DND-41 (cell line): ENCODE measurements at regions not wholly inside any gene's neighbourhood (a gene's known extent, or its start where the extent isn't known, plus 50 kb on each side); places are given as distances from the start of the nearest gene placed in this dataset.

ENCODE experiments used
- EZH2 ChIP-seq: IDR thresholded peaks from 3 replicates; pipeline ENCODE4 v1.6.1; 2012; ENCODE audit warnings: borderline replicate concordance, low read depth, mild to moderate bottlenecking, moderate library complexity, low read length, inconsistent platforms; ENCODE audit not compliant: severe bottlenecking
- TF ChIP-seq, protein P1 (sequence below): IDR thresholded peaks from 2 replicates; pipeline ENCODE4 v1.5.1; 2012; ENCODE audit warnings: borderline replicate concordance, low read length, moderate library complexity, mild to moderate bottlenecking; ENCODE audit not compliant: poor library complexity, severe bottlenecking; ENCODE audit errors: extremely low read depth

GRCh38 chr4:175308236-175308635 is 390.1 kb downstream of the ADAM29 start:
- TF ChIP-seq, protein P1, sequence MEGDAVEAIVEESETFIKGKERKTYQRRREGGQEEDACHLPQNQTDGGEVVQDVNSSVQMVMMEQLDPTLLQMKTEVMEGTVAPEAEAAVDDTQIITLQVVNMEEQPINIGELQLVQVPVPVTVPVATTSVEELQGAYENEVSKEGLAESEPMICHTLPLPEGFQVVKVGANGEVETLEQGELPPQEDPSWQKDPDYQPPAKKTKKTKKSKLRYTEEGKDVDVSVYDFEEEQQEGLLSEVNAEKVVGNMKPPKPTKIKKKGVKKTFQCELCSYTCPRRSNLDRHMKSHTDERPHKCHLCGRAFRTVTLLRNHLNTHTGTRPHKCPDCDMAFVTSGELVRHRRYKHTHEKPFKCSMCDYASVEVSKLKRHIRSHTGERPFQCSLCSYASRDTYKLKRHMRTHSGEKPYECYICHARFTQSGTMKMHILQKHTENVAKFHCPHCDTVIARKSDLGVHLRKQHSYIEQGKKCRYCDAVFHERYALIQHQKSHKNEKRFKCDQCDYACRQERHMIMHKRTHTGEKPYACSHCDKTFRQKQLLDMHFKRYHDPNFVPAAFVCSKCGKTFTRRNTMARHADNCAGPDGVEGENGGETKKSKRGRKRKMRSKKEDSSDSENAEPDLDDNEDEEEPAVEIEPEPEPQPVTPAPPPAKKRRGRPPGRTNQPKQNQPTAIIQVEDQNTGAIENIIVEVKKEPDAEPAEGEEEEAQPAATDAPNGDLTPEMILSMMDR, result no peak
- TF ChIP-seq EZH2, result no peak
